ENCODE measurements at regions not wholly inside any gene's neighbourhood (a gene's known extent, or its start where the extent isn't known, plus 50 kb on each side); places are given as distances from the start of the nearest gene placed in this dataset.

- TF ChIP-seq, protein P1, sequence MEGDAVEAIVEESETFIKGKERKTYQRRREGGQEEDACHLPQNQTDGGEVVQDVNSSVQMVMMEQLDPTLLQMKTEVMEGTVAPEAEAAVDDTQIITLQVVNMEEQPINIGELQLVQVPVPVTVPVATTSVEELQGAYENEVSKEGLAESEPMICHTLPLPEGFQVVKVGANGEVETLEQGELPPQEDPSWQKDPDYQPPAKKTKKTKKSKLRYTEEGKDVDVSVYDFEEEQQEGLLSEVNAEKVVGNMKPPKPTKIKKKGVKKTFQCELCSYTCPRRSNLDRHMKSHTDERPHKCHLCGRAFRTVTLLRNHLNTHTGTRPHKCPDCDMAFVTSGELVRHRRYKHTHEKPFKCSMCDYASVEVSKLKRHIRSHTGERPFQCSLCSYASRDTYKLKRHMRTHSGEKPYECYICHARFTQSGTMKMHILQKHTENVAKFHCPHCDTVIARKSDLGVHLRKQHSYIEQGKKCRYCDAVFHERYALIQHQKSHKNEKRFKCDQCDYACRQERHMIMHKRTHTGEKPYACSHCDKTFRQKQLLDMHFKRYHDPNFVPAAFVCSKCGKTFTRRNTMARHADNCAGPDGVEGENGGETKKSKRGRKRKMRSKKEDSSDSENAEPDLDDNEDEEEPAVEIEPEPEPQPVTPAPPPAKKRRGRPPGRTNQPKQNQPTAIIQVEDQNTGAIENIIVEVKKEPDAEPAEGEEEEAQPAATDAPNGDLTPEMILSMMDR (IDR thresholded peaks at IDR 0.05; ENCODE audit: extremely low read depth in 1 of 2, insufficient read depth in 1 of 2, low read depth in 1 of 2, low read length in 2 of 2) = no peak
- TF ChIP-seq EZH2 (IDR thresholded peaks at IDR 0.05; ENCODE audit: borderline replicate concordance, low read depth, low read length, severe bottlenecking) = no peak
Observed at GRCh38 chr18:9008200-9008708, 94.2 kb upstream of the NDUFV2 start.
